ENCODE measurements at regions not wholly inside any gene's neighbourhood (a gene's known extent, or its start where the extent isn't known, plus 50 kb on each side); places are given as distances from the start of the nearest gene placed in this dataset.

DNA sequence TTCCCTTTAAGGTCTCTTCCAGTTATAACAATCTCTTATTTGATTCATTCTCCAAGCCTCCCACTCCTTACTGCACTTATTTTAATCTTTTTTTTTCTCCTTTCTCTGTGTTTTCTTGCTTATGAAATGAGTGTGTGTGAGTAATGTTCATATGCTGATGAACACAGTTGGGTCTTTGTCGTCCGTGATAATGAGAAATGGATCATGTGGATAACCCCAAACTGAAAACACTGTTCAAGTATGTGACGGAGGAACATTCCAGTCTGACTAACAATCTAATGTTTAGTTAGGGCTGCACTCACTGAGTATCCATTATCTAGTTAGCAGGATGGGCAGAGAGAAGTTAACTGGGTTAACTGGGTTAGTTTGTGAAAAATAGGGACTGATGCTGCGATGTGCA, 253.1 kb upstream of the DUSP10 start:
- no peaks in the 10 kb centered on the region for H3K4me1 ChIP-seq
- H3K27ac ChIP-seq = no peak overlapping the region
- in situ Hi-C loops (cut with MboI; ENCODE audit: low pct_ligation_motif_present in 1 of 4, low pct_unique_long_range_greater_than_20kb in 1 of 4, low sequenced_read_pairs in 3 of 4) = no loop called here
- no peaks in the 10 kb centered on the region for H3K27me3 ChIP-seq
- 46 to 56% methylated on average over 4 of the region's 4 CpGs for WGBS, 2 donors (ENCODE audit: low coverage in 1 of 2)
- intact Hi-C loops (cut with DNase I; ENCODE audit: low total_unique reads) = no loop called here
- TF ChIP-seq POLR2A (IDR thresholded peaks at IDR 0.05) (no peak), POLR2AphosphoS5 (IDR thresholded peaks at IDR 0.05) (no peak), EP300 (IDR thresholded peaks at IDR 0.05; ENCODE audit: low read depth) (no peak)
- TF ChIP-seq, protein P1, sequence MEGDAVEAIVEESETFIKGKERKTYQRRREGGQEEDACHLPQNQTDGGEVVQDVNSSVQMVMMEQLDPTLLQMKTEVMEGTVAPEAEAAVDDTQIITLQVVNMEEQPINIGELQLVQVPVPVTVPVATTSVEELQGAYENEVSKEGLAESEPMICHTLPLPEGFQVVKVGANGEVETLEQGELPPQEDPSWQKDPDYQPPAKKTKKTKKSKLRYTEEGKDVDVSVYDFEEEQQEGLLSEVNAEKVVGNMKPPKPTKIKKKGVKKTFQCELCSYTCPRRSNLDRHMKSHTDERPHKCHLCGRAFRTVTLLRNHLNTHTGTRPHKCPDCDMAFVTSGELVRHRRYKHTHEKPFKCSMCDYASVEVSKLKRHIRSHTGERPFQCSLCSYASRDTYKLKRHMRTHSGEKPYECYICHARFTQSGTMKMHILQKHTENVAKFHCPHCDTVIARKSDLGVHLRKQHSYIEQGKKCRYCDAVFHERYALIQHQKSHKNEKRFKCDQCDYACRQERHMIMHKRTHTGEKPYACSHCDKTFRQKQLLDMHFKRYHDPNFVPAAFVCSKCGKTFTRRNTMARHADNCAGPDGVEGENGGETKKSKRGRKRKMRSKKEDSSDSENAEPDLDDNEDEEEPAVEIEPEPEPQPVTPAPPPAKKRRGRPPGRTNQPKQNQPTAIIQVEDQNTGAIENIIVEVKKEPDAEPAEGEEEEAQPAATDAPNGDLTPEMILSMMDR (IDR thresholded peaks at IDR 0.05) = no peak
- no peak for DNase-seq
- H3K9me3 ChIP-seq = no peaks in the 10 kb centered on the region
- no peak overlapping the region for H3K4me3 ChIP-seq
- no peaks in the 10 kb centered on the region for H3K36me3 ChIP-seq

DNA sequence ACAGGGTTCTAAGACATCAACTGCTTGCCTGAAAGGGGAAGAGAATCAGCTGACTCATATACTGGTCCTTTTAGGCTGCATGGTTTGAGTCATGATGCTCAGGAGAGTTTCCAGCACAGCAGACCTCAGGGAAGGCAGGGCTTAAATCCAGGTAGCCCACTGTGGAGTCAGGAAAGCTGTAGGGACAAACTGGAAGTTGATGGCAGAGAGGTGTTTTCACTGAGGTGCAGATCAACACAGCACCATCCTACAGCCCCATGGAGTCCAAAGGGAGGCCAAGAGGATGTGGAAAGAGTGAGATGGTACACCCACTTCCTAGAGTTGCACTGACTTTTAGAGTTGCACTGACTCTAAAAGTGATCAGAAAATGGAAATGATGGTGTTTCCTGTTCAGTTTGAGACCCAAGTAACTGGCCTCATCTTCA, 252.4 kb upstream of the DUSP10 start:
- Histone ChIP-seq H3K36me3 (no peaks in the 10 kb centered on the region), H3K27ac (no peak overlapping the region), H3K4me3 (no peak overlapping the region), H3K27me3 (no peaks in the 10 kb centered on the region), H3K9me3 (no peaks in the 10 kb centered on the region), H3K4me1 (no peaks in the 10 kb centered on the region)
- no peak for DNase-seq
- in situ Hi-C loops (cut with MboI; ENCODE audit: low pct_ligation_motif_present in 1 of 4, low pct_unique_long_range_greater_than_20kb in 1 of 4, low sequenced_read_pairs in 3 of 4) = no loop called here
- TF ChIP-seq POLR2AphosphoS5 (IDR thresholded peaks at IDR 0.05) (no peak), EP300 (IDR thresholded peaks at IDR 0.05; ENCODE audit: low read depth) (no peak)
- TF ChIP-seq, protein P1 (IDR thresholded peaks at IDR 0.05) = no peak
- intact Hi-C loops (cut with DNase I; ENCODE audit: low total_unique reads) = no loop called here

DNA sequence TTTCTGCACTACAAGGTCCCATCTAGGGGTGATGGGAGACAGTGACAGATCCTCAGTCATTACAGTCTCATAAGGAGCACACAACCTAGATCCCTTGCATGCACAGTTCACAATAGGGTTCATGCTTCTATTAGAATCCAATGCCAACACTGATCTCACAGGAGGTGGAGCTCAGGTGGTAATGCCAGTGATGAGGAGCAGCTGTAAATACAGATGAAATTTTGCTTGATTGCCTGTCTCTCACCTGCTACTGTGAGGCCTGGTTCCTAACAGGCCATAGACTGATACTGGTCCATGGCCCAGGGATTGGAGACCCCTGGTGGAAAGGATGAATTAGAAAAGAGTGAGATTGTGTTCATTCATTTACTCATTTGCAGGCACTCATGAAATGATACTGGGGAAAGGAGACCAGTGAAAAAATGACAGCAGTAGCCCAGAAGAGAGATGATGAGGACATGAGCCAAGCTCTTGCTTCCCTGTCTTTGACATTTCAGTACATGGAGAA, 251.6 kb upstream of the DUSP10 start:
- Histone ChIP-seq H3K27ac (no peak overlapping the region), H3K4me1 (no peaks in the 10 kb centered on the region), H3K9me3 (no peaks in the 10 kb centered on the region), H3K36me3 (no peaks in the 10 kb centered on the region), H3K4me3 (no peak overlapping the region), H3K27me3 (no peaks in the 10 kb centered on the region)
- DNase-seq = no peak
- intact Hi-C loops (cut with DNase I; ENCODE audit: low total_unique reads) (no loop called here), in situ Hi-C loops (cut with MboI; ENCODE audit: low pct_ligation_motif_present in 1 of 4, low pct_unique_long_range_greater_than_20kb in 1 of 4, low sequenced_read_pairs in 3 of 4) (no loop called here)
- no peak for TF ChIP-seq POLR2A (IDR thresholded peaks at IDR 0.05)
- TF ChIP-seq EP300 (IDR thresholded peaks at IDR 0.05; ENCODE audit: low read depth) = no peak
- TF ChIP-seq POLR2AphosphoS5 (IDR thresholded peaks at IDR 0.05) = no peak
- TF ChIP-seq, protein P1 (IDR thresholded peaks at IDR 0.05) = no peak

DNA sequence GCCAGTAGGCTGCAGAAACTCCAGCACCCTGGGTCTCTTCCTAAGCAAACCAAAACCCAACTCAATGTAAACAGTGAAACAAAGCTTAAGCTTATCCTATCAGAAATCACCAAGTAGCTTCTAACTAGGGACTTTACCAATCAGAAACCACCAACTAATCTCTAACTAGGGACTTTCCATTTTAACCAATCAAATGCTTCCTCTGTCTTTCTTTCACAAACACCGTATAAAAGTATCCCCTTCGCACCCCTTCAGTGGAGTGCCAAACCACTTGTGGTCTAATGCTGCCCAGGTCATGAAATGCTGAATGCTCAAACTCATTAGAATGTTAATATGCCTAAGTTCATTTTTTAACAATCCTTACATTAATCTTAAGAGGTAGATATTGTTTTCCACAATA, 250.5 kb upstream of the DUSP10 start:
- no peak overlapping the region for H3K4me3 ChIP-seq
- no peak overlapping the region for H3K27ac ChIP-seq
- H3K27me3 ChIP-seq = no peaks in the 10 kb centered on the region
- no peaks in the 10 kb centered on the region for H3K9me3 ChIP-seq
- no peaks in the 10 kb centered on the region for H3K4me1 ChIP-seq
- in situ Hi-C loops (cut with MboI; ENCODE audit: low pct_ligation_motif_present in 1 of 4, low pct_unique_long_range_greater_than_20kb in 1 of 4, low sequenced_read_pairs in 3 of 4) (no loop called here), intact Hi-C loops (cut with DNase I; ENCODE audit: low total_unique reads) (no loop called here)
- DNase-seq = no peak
- TF ChIP-seq POLR2A (IDR thresholded peaks at IDR 0.05) = no peak
- TF ChIP-seq EP300 (IDR thresholded peaks at IDR 0.05; ENCODE audit: low read depth) = no peak
- no peak for TF ChIP-seq POLR2AphosphoS5 (IDR thresholded peaks at IDR 0.05)
- TF ChIP-seq, protein P1 (IDR thresholded peaks at IDR 0.05) = no peak
- no peaks in the 10 kb centered on the region for H3K36me3 ChIP-seq
- 76 to 85% methylated on average over 2 of the region's 2 CpGs for WGBS, 2 donors (ENCODE audit: low coverage in 1 of 2)
